ENCODE measurements at regions not wholly inside any gene's neighbourhood (a gene's known extent, or its start where the extent isn't known, plus 50 kb on each side); places are given as distances from the start of the nearest gene placed in this dataset.

DNA sequence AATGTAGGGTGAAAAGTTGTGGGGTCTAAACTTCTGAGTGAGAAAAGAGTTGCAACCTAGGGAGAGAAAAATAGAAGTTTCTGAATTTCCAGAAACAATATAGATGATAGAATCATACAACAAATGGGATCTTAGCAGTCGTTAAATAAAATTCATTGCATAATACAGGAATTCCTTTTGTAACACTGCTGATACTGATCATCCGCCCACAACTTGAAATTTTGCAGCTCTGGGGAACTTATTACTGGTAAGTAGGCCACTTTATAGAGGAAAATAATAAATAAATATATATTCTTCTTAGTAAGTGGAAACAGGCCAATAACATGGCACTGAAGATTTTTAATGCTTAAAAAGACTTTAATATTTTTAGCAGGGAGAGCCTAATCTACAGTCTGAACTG lies 81.9 kb upstream of the SMIM30 start:
- peak overlapping the region; percentile 7 for H3K27ac ChIP-seq (ENCODE audit: low read depth, low read length)
- no peak overlapping the region for H2AFZ ChIP-seq (ENCODE audit: low read length)
- no peaks in the 10 kb centered on the region for H4K20me1 ChIP-seq (ENCODE audit: insufficient read depth, low read length)
- no peak for DNase-seq (ENCODE audit: insufficient read length, low spot score, missing footprints)
- no peak overlapping the region for H3K4me3 ChIP-seq (ENCODE audit: insufficient read depth, low read length)
- H3K79me2 ChIP-seq (ENCODE audit: insufficient read depth, low read length): no peaks in the 10 kb centered on the region
- no peaks in the 10 kb centered on the region for H3K27me3 ChIP-seq (ENCODE audit: insufficient read depth, low read length)
- TF ChIP-seq, protein P1, sequence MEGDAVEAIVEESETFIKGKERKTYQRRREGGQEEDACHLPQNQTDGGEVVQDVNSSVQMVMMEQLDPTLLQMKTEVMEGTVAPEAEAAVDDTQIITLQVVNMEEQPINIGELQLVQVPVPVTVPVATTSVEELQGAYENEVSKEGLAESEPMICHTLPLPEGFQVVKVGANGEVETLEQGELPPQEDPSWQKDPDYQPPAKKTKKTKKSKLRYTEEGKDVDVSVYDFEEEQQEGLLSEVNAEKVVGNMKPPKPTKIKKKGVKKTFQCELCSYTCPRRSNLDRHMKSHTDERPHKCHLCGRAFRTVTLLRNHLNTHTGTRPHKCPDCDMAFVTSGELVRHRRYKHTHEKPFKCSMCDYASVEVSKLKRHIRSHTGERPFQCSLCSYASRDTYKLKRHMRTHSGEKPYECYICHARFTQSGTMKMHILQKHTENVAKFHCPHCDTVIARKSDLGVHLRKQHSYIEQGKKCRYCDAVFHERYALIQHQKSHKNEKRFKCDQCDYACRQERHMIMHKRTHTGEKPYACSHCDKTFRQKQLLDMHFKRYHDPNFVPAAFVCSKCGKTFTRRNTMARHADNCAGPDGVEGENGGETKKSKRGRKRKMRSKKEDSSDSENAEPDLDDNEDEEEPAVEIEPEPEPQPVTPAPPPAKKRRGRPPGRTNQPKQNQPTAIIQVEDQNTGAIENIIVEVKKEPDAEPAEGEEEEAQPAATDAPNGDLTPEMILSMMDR (IDR thresholded peaks at IDR 0.05; ENCODE audit: extremely low read depth, low read depth, low read length): no peak
- no peaks in the 10 kb centered on the region for H3K9me3 ChIP-seq (ENCODE audit: low read depth, low read length)
- H3K4me1 ChIP-seq (ENCODE audit: insufficient read depth, low read length): peaks cover 13% of the 10 kb centered on the region
- no peaks in the 10 kb centered on the region for H3K36me3 ChIP-seq (ENCODE audit: insufficient read depth, low read length)
- no peak overlapping the region for H3K4me2 ChIP-seq (ENCODE audit: insufficient read depth, low read length)

- no peaks in the 10 kb centered on the region for H3K9me3 ChIP-seq (ENCODE audit: low read depth, low read length)
- H2AFZ ChIP-seq (ENCODE audit: low read length): no peak overlapping the region
- TF ChIP-seq, protein P1 (IDR thresholded peaks at IDR 0.05; ENCODE audit: extremely low read depth, low read depth, low read length): no peak
- peaks cover 13% of the 10 kb centered on the region for H3K4me1 ChIP-seq (ENCODE audit: insufficient read depth, low read length)
- no peaks in the 10 kb centered on the region for H4K20me1 ChIP-seq (ENCODE audit: insufficient read depth, low read length)
- H3K27me3 ChIP-seq (ENCODE audit: insufficient read depth, low read length): no peaks in the 10 kb centered on the region
- DNase-seq (ENCODE audit: insufficient read length, low spot score, missing footprints): no peak
- H3K4me3 ChIP-seq (ENCODE audit: insufficient read depth, low read length): no peak overlapping the region
- no peaks in the 10 kb centered on the region for H3K79me2 ChIP-seq (ENCODE audit: insufficient read depth, low read length)
- peak overlapping the region; percentile 7 for H3K27ac ChIP-seq (ENCODE audit: low read depth, low read length)
- H3K4me2 ChIP-seq (ENCODE audit: insufficient read depth, low read length): no peak overlapping the region
- no peaks in the 10 kb centered on the region for H3K36me3 ChIP-seq (ENCODE audit: insufficient read depth, low read length)
Measured at GRCh38 chr7:113199841-113200240, 81.5 kb upstream of the SMIM30 start.

- Histone ChIP-seq H3K79me2 (ENCODE audit: insufficient read depth, low read length) (no peaks in the 10 kb centered on the region), H2AFZ (ENCODE audit: low read length) (no peak overlapping the region), H3K9me3 (ENCODE audit: low read depth, low read length) (no peaks in the 10 kb centered on the region), H3K27ac (ENCODE audit: low read depth, low read length) (no peak overlapping the region), H3K4me1 (ENCODE audit: insufficient read depth, low read length) (peaks cover 13% of the 10 kb centered on the region), H3K4me3 (ENCODE audit: insufficient read depth, low read length) (no peak overlapping the region), H4K20me1 (ENCODE audit: insufficient read depth, low read length) (no peaks in the 10 kb centered on the region), H3K27me3 (ENCODE audit: insufficient read depth, low read length) (no peaks in the 10 kb centered on the region), H3K4me2 (ENCODE audit: insufficient read depth, low read length) (no peak overlapping the region), H3K36me3 (ENCODE audit: insufficient read depth, low read length) (no peaks in the 10 kb centered on the region)
- TF ChIP-seq, protein P1 (IDR thresholded peaks at IDR 0.05; ENCODE audit: extremely low read depth, low read depth, low read length): no peak
- DNase-seq (ENCODE audit: insufficient read length, low spot score, missing footprints): no peak
Measured at GRCh38 chr7:113199136-113199535, 80.8 kb upstream of the SMIM30 start.

GRCh38 chr7:113198226-113198625 lies 79.9 kb upstream of the SMIM30 start:
- Histone ChIP-seq H3K4me1 (ENCODE audit: insufficient read depth, low read length) (peaks cover 13% of the 10 kb centered on the region), H3K4me3 (ENCODE audit: insufficient read depth, low read length) (no peak overlapping the region), H4K20me1 (ENCODE audit: insufficient read depth, low read length) (no peaks in the 10 kb centered on the region), H3K27me3 (ENCODE audit: insufficient read depth, low read length) (no peaks in the 10 kb centered on the region), H3K9me3 (ENCODE audit: low read depth, low read length) (no peaks in the 10 kb centered on the region), H2AFZ (ENCODE audit: low read length) (peak overlapping the region; percentile 64), H3K27ac (ENCODE audit: low read depth, low read length) (no peak overlapping the region), H3K4me2 (ENCODE audit: insufficient read depth, low read length) (no peak overlapping the region), H3K36me3 (ENCODE audit: insufficient read depth, low read length) (no peaks in the 10 kb centered on the region), H3K79me2 (ENCODE audit: insufficient read depth, low read length) (no peaks in the 10 kb centered on the region)
- DNase-seq (ENCODE audit: insufficient read length, low spot score, missing footprints): no peak
- TF ChIP-seq, protein P1 (IDR thresholded peaks at IDR 0.05; ENCODE audit: extremely low read depth, low read depth, low read length): no peak
